ENCODE measurements at regions not wholly inside any gene's neighbourhood (a gene's known extent, or its start where the extent isn't known, plus 50 kb on each side); places are given as distances from the start of the nearest gene placed in this dataset.

- no peak overlapping the region for H4K5ac ChIP-seq (ENCODE audit: insufficient read length, low read depth, low read length)
- DNase-seq: no peak
Measured at GRCh38 chr3:115380883-115381572, 233.9 kb upstream of the ZBTB20 start.

More at GRCh38 chr3:115380883-115381572, 233.9 kb upstream of the ZBTB20 start:
- Histone ChIP-seq H2AK5ac (ENCODE audit: insufficient read length, low read length) (no peak overlapping the region), H4K20me1 (ENCODE audit: control insufficient read depth, insufficient read depth, insufficient read length) (no peaks in the 10 kb centered on the region), H4K91ac (ENCODE audit: insufficient read length, low read depth, low read length) (no peak overlapping the region), H3K14ac (ENCODE audit: insufficient read depth, low read length) (no peak overlapping the region), H3K9me3 (ENCODE audit: control insufficient read depth, low read depth, low read length) (no peaks in the 10 kb centered on the region), H3K4ac (ENCODE audit: low read depth, low read length) (no peak overlapping the region), H2BK15ac (ENCODE audit: low read depth, low read length) (no peak overlapping the region), H2BK5ac (ENCODE audit: insufficient read length, low read length) (no peak overlapping the region), H2BK120ac (ENCODE audit: low read depth, low read length, poor library complexity, severe bottlenecking) (no peak overlapping the region), H3K23me2 (ENCODE audit: insufficient read length, low read depth, low read length, poor library complexity, severe bottlenecking) (no peaks in the 10 kb centered on the region), H2AFZ (ENCODE audit: low read length) (no peak overlapping the region), H3K79me1 (ENCODE audit: insufficient read depth, low read depth, low read length, poor library complexity, severe bottlenecking) (no peaks in the 10 kb centered on the region), H2BK12ac (ENCODE audit: insufficient read length, low read depth, low read length) (no peak overlapping the region), H3K79me2 (ENCODE audit: insufficient read depth, low read length) (no peaks in the 10 kb centered on the region), H3K4me2 (ENCODE audit: insufficient read depth, insufficient read length, low read length) (no peak overlapping the region), H3K4me1 (ENCODE audit: insufficient read depth, low read length) (peaks cover 2% of the 10 kb centered on the region; the same call in 1 of the 2 replicates), H3K9ac (ENCODE audit: extremely low read depth, insufficient read length, low read length) (no peak overlapping the region), H2BK20ac (ENCODE audit: low read depth, low read length, poor library complexity, severe bottlenecking) (no peak overlapping the region), H3K27me3 (ENCODE audit: insufficient read depth, low read length) (no peaks in the 10 kb centered on the region), H3K18ac (ENCODE audit: insufficient read length, low read depth, low read length) (no peak overlapping the region), H3K56ac (ENCODE audit: insufficient read length, low read depth, low read length) (no peak overlapping the region), H3K23ac (ENCODE audit: insufficient read length, low read depth, low read length) (no peak overlapping the region), H4K8ac (replicated peaks; ENCODE audit: insufficient read length, low read depth, low read length) (no peak overlapping the region), H3T11ph (ENCODE audit: low read length) (no peak overlapping the region), H3K27ac (ENCODE audit: insufficient read length, low read depth, low read length) (no peak overlapping the region)
- no peak overlapping the region for H3K4me3 Mint-ChIP-seq
- peak; percentile 40; the same call in 2 of the 3 replicates for TF ChIP-seq CTCF (conservative IDR thresholded peaks at IDR 0.05)
- H3K27me3 Mint-ChIP-seq (ENCODE audit: low read depth): no peaks in the 10 kb centered on the region
- H3K4me1 Mint-ChIP-seq: peaks cover 3 to 6% of the 10 kb centered on the region in 2 experiments
- H3K36me3 Mint-ChIP-seq (ENCODE audit: insufficient read depth in 1 of 3, low read depth in 3 of 3): peaks cover 0 to 7% (median 3%) of the 10 kb centered on the region in 3 experiments; a peak in 4 of 7 replicates
- WGBS (ENCODE audit: extremely low coverage, insufficient read length, low lambda C conversion rate): no CpG with 5 or more reads among the region's 3 CpGs
- peaks cover 6 to 7% of the 10 kb centered on the region in 2 experiments; a peak in 3 of 5 replicates for H3K9me3 Mint-ChIP-seq
- no peak overlapping the region; a peak in 1 of 7 replicates for H3K27ac Mint-ChIP-seq

Measured in H9 (cell line).